ENCODE measurements at regions not wholly inside any gene's neighbourhood (a gene's known extent, or its start where the extent isn't known, plus 50 kb on each side); places are given as distances from the start of the nearest gene placed in this dataset.
"Not testable (repeated sequence)": the region's sequence is repeated elsewhere in the genome, so short reads cannot be mapped to it uniquely, and the experiment has no call there.

DNA sequence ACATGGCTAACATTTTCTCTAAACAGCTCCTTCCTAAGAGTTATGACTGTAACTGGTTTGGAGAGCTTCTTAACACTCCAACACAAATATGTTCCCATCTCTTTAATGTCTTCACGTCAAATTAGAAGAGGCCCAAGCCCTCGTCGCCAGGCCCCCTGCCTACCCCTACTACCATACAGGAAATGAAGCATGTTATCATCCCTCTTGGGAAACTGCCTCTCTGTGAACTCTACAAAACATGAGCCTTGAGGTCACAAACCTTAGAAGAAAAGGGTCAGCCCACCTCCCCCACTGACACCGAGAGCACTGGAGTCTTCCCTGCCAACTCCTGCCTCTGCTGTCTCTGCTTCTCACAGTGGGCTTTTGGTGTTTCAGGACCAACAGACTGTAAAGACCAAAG, 243.1 kb upstream of the STT3B start:
- no peak for DNase-seq (ENCODE audit: low read depth)

DNA sequence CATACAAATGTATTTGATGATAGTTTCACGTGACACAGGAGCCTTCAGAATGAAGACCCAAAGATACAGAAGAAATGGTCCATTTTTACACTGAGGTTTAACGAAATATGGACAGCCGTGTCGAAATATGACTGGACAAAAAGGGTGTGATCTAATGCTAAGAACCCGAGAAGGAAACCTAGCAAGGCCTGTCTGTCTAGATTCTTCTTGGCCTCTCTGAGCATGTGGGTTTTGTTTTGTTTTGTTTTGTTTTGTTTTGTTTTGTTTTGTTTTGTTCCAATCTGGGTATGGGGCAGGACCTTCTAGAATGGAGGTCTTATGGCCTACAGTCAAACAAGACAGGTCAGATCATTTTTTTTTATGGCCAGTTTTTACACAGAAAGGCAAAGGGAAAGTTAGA, 242.7 kb upstream of the STT3B start:
- DNase-seq (ENCODE audit: low read depth): no peak

DNA sequence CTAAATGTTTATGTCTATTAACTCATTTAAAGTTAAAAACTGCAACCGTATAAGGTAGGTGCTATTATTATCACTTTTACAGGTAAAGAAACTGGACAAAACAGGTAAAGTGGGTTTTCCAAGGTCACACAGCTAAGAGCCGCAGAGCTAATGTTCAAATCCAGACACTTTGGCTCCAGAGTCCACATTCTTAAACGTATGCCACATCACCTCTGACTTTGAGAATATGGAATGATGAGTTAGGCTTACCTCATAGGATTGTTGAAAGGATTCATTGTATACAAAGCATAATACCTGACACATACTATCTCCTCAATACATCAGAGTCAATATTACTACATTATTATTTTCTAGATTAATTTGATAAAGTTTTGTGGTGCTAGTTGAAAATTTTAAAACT, 240.9 kb upstream of the STT3B start:
- no peak for DNase-seq (ENCODE audit: low read depth)

DNA sequence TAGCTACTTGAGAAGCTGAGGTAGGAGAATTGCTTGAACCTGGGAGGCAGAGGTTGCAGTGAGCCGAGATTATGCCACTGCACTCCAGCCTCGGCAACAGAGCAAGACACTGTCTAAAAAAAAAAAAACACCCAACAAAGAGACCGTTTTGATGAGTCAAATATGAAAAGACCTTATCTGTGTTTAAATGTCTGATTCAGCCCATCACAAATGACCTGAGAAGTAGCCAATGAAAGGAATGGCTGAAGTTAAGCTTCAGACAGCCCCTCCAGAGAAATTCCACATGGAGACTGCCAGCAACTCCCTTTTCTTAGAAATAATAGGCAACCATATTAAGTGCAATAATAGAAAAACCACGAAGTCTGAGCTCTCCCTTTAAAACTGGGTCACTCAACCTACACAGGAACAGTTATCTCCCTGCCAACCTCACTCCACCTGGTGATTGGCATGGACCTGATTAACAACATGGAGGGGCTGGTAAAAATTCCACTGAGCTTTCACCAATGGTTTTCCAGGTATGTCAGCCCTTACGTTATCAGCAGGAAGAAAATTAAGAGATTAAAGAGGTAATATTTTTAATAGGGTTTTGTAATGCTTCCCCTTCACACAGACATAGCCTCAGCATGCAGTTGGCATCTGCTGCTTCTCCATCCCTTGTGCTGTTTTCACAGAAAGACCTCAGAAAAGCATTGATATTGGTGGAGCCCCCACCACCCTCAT, 238.1 kb upstream of the STT3B start:
- no peak for DNase-seq (ENCODE audit: low read depth)

DNA sequence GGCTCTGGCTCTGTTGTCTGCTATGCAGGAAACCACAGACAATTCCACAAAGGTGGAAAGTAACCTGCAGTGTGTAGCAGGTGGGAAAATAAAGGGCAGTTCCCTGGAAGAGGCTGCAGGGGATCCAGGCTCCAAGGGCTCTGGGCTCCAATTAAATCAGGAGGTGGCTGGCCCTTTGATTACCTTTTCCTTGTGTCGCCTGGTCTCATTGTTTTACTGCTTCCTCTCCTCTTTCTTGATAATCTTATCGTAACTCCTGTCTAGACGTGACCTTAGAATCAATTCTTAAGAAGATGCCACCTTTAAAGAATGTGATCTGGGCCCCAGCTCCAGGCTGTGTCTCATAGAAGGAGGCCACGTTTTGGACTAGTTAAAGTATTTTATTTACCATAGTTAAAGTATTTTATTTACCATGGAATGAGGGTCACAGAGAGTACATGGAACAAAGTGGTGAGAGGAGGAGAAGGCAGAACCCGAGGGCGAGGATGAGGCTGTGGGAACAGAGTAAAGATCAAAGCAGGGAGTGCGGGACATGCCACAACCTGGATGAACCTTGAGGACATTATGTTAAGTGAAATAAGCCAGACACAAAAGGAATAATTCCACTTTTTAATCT, 237.5 kb upstream of the STT3B start:
- DNase-seq (ENCODE audit: low read depth): no peak

DNA sequence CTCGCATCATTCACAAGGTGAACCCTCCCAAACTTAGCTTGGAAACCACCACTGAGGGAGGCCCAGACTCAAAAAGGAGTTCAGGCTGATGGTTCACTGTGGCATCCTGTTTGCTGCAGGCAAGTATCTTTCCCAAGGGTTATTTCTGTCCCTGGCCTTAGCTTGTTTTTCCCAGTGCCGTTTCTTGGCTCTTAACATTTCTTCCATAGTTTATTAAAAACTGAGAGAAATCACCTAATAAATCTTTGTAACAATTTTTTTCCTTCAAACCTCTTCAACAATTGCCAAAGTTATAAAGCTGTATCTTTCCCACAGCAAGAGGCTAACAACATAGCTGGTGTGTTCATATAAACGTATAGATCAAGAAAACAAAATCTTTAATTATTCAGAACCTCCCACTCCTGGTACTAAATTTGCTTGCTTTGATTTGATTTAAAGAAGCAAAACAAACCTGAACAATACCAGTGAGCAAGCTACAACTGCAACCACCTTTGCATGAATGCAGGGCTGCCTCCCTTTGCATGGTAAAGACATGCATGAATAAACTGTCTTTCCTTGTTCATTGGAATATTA, 234.9 kb upstream of the STT3B start:
- DNase-seq (ENCODE audit: low read depth): no peak

DNA sequence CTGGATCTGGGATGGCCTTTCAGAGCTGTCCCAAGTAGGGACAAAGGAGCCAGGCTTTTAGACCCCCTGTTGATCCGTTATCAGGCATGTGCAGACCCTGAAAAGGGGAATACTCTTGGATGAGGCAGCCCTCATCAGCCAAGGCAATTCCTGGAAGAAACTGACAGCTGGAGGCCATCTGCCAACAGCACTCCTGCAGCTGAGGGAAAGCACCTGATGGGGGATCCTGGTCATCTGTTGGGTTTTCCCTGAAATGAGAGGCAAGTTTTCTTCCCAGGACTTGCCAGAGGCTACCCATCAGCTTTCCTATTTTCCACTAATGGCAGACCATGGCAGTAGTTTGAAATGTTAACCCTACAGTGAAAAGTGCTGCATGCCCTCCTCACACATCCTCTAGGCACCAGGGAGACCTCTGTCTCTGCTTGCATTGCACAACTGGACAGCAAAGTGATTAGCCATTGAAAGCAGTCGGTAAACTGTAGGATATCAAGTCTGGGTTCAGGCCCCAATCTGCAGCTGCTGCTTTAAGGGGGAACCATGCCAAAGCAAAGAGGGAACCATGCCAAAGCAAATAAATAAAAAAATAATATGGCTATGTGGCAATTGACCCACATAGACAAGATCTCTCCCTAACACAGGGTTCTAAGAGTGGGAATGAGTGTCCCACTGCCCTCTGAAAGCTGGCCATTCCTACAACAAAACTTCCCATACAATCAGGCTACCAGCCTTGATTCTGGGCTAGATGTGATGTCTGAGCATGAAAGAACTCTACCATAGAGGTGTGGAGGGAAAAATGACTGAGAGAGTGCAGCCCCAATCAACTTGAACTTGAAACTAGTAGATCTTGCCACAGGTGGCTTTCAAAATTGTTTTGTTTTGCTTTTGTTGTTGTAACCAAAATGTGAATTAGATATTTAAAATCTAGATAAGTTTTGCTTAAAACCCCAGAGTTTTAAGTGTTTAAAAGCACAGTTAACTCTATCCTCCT, 232.0 kb upstream of the STT3B start:
- DNase-seq (ENCODE audit: low read depth): no peak

DNA sequence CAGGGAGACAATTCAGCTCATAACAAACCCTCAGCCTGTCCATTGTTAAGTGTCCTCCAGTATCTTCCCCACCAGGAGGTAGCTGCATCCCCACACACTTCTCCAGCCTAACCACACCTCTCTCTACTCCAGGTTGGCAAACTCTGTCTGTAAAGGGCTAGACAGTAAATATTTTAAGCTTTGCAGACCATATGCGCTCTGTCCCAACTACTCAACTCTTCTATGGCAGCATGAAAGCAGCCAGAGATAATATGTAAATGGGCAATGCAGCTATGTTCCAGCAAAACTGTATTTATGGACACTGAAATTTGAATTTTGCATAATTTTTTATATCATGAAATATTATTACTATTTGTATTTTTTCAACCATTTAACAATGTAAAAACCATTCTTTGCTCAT, 230.4 kb upstream of the STT3B start:
- no peak for DNase-seq (ENCODE audit: low read depth)

DNA sequence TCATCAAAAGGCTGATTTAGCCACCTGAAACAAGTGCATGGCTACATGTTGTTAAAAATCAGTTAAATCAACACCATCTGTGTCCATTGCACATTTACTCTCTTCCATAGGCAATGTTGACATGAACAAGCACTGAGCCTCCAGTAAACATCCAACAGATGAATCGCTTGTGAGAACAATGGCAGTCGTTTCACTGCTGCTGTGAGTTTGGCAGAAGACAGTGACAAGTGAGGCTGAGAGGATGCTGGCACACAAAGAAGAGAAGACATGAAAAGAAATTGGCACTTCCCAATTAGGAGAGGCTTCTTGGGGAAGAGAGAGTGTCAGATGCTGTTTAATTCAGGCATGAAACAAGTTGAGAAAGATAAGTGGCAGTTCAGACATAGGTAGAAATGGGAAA, 227.4 kb upstream of the STT3B start:
- no peak for DNase-seq (ENCODE audit: low read depth)

DNA sequence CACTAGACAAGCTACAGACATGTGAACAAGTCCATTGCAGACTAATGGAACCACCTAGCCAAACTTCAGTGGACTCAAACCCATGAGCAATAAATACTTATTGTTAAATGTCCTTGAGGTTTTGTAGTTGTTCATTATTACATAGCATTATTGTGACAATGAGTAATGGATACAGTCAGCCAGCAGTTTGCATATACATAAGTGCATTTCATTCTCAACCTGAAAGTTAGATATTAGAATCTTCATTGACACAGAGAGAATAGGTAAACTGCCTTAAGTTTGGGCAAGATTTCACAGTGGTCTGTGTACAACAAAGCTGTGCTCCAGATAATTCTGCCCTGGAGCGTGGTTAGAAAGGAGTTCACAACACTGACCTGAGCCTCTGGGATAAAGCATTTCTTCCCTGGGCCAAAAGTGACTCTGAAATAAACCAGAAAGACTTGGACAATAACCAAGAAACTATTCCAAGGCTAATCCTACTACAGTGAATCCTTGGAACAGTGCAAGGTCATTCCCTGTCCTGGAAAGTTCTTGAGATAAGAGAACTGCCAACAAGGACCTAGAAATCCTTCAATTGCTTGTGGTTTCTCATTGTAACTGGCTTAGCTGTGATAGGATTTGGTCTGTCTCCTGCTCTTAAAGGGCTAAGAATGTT, 225.5 kb upstream of the STT3B start:
- DNase-seq (ENCODE audit: low read depth): no peak

DNA sequence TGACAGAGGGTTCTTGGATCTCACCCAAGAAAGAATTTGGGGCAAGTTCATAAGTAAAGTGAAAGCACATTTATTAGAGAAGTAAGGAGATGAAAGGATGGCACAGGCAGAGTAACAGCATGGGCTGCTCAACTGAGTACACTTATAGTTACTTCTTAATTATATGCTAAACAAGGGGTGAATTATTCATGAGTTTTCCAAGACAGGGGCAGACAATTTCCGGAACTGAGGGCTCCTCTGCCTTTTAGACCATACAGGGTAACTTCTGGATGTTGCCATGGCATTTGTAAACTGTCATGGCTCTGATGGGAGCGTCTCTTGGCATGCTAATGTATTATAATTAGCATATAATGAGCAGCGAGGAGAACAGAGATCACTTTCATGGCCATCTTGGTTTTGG, 221.2 kb upstream of the STT3B start:
- DNase-seq (ENCODE audit: low read depth): no peak

DNA sequence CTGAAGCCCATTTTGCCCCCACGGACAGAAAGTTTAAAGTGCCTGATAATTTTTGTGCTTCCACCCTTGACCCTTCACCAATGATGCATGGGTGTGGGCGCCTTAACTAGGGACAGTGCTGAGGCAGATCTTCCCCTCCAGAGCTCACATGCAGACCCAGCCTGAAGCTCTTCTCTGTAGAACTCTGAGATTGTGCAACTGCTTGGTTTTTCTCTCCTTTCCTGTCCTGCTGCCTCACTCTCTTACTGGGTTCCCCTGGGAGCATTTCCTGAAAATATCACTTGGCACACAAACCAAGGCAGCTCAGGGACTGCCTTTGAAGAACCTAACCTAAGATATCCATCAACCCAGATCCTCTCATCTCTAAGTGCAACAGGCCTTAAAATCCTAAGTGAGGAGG, 220.3 kb upstream of the STT3B start:
- no peak for DNase-seq (ENCODE audit: low read depth)

DNA sequence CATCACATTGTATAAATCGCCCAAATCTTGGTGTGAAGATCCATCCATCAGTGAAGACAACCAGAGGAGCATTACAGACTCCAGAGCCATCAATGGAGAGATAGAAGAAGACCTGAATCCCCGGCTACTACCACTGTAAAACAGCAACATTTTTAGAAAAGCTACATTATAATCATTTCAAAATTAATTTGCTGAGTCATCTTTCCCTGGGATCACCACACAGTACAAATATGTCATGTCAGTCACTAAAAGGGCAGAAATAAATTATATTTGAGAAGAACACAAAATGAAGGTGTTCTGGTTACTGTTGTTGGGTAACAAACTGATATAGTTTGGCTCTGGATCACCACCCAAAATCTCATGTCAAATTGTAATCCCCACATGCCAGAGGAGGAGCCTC, 218.5 kb upstream of the STT3B start:
- DNase-seq (ENCODE audit: low read depth): no peak

DNA sequence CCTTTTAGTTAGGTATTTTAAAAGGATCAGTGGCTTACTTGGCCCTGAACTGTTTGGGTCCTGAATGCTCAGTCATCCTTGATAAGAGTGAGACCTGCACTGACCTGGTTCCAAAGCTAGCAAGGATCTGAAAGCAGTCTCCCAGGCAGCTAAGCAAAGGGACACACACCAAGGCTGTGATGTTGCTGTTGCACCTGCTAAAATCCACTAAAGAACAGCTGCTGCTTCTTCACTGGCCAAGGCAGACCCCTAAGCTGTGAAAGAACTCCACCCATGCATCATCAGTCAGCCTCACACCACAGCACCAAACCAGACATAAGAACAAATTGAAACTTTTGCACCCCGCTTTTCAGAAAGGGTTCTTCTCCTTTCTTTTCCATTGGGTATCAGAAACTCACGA, 213.4 kb upstream of the STT3B start:
- no peak for DNase-seq (ENCODE audit: low read depth)

DNA sequence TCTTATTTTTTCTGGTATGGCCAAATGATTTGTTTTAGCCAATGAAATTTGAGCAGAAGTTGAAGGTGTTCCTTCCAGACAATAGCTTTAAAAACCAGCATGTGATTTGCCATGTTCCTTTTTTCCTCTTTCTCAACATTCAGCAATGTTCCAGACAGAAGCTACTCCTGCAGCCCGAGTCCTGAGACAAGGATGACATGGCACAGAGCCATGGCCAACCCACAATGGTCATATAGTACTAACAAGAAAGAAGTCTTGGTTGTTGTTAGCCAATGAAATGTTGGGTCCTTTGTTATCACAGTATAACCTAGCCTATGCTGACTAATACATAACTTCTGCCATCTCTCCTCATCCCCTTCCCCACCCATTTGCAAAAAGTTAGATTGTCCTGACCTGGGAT, 211.1 kb upstream of the STT3B start:
- no peak for DNase-seq (ENCODE audit: low read depth)

DNA sequence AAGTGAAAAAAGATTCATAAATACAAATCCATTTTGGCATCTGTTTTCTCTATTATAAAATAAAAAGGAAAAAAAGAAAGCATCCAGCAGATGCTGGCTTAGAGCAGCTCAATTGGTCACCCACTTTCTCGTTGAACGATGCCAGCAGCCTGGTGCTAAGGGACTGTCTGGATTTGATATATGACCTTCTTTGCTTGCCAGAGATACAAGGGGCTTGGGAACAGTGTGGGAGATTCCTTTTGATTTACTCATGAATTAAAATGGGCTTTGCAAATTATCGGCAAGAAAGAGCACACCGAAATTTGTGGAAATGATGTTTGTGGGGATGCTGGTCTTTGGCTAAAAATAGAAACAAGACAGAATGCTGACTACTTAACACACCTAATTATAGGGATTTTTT, 210.3 kb upstream of the STT3B start:
- DNase-seq (ENCODE audit: low read depth): no peak

DNA sequence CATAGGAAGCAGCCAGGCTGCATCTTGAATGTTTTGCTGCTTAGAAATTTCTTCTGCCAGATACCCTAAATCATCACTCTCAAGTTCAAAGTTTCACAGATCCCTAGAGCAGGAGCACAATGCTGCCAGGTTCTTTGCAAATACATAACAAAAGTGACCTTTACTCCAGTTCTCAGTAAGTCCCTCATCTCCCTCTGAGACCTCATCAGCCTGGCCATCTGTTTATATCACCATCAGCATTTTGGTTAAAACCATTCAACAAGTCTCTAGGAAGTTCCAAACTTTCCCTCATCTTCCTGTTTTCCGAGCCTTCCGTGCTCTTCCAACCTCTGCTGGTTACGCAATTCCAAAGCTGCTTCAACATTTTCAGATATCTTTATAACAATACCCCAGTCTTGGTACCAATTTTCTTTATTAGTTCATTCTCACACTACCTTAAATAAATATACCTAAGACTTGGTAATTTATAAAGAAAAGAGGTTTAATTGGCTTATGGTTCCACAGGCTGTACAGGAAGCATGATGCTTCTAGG, 204.8 kb upstream of the STT3B start:
- not testable (repeated sequence) for DNase-seq (ENCODE audit: low read depth)

DNA sequence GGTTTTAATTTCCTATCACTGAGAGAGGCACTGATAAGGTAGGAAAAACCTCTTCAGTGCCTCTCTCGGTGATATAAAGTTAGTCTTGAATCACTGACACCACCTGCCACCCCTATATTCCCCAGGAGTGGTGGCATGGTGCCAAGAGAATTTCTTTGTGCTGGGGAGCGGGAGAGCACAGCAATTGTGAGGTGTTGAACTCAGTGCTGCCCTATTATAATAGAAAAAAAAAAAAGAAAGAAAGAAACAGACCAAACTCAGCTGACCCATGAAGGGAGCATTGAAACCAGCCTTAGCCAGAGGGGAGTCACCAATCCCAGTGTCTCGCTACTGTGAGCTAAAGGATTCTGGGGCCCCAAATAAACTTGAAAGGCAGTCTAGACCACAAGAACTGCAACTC, 201.4 kb upstream of the STT3B start:
- DNase-seq (ENCODE audit: low read depth): no peak

DNA sequence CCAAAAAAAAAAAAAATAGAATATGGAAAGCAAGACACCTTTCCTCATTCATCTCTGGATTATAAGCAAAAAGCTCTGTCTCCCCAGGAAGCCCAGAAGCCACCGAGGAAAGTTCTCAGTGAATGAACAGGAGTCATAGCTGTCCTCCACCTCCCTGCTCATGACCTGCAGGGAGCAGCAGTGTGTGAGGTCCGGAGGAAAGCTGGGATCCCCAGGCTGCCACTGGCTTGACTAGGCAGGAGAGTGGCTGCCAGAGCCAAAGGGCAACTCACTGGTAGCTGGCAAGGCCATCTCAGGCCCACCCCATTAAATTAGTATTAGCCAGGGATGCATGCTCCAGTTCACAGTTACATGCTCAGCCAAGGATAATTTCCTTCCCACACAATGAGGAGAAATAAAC, 191.6 kb upstream of the STT3B start:
- no peak for DNase-seq (ENCODE audit: low read depth)

DNA sequence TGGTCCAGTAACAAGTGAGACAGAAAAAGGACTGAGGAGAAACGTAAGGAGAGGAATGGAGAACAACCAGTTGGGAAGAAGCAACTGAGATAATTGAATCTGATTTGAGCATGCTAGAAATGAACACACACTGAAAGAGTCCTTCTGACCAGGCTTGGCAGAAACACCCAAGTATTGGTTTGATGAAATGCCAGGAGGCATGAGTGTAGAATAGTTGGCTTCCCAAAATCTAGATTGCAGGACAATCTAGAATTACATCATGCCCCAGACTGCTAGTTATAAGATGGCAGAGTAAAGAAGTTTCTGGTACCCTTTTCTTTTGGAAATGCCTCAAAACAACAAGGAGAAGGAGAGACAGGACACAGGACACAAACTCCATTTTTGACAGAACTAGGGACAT, 189.7 kb upstream of the STT3B start:
- no peak for DNase-seq (ENCODE audit: low read depth)

DNA sequence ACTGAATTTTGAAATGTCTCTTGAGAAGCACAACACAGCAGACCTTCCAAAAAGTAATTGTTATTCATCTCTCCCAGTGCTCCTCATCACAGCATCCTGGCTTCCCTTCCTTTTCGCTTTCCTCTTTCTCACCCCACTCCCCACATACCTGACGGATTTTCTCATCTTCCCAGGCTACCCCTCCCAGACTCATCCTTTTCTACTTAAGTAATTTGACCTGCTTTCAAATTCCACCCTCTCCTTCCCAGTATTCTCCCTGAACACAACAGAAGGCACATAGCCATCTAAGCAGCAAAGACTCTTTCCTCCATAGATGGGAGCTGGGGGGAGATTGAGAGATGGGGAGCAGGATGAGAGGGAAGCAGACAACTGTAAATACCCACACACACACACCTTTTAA, 187.1 kb upstream of the STT3B start:
- no peak for DNase-seq (ENCODE audit: low read depth)

DNA sequence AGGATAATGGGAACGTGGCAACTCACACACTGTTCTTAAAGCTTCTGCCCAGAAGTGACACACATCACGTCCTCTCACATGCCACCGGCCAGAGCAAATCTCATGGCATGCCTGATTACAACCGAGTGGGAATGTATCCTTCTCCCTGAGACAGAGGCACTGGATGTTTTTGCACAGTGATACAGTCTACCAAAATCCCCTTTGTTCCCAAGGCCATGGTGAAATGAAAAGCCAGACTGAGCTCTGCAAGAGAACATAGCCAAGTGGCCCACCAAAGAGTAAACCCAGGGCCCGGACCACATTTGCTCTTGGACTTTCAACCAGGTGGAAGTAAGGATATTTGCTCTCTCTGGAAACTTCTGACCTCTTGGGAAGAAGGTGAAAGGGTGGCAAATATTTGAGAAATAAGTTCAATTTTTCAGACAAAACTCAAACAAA, 186.2 kb upstream of the STT3B start:
- DNase-seq (ENCODE audit: low read depth): no peak

All from stimulated activated CD8-positive, alpha-beta memory T cell treated with anti-CD3 and anti-CD28 coated beads, Interleukin-7, amount 100 ng/mL, for 24 hours (primary cell).